ENCODE measurements at regions not wholly inside any gene's neighbourhood (a gene's known extent, or its start where the extent isn't known, plus 50 kb on each side); places are given as distances from the start of the nearest gene placed in this dataset.

DNA sequence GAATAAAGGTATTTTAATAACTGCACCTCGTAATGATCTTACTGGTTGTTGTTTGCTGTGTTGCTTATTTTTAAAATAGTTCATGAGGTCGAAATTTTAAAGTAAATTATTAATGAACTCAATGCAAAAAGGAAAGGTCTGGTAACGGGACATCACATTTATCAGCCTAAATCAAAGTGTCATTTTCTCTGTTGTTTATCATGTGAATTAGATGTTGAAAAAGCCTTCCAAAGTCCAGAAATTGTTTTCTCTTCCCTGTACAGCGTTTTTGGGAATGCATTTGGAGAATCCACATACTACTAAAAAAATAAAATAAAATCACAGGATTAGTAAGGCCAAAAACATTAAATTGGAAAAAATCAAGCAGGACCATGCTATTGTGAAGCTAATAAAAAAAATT, 339.2 kb upstream of the NECTIN3 start:
- DNase-seq = no peak

DNA sequence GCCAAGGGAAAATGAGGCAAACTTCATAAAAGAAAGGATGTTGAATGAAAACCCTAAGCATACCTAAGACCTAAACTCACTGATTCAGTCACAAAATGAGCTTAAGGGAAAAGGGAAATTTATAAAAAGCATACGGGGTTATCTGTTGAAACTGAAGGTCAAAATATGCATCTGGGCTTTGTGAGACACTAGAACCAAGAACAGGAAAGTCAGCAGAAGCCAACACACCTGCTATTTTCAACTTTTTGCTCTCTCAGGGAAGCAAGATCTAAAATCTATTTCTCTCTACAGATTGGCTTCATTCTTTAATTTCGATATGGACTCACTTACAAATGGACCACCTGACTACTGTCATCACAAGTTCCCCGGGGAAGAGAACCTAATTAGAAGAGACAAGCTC, 338.6 kb upstream of the NECTIN3 start:
- no peak for DNase-seq

GRCh38 chr3:110734524-110734923, 337.1 kb upstream of the NECTIN3 start:
- no peak for DNase-seq

- no peak for DNase-seq
Measured at GRCh38 chr3:110736332-110736731, 335.3 kb upstream of the NECTIN3 start.

DNA sequence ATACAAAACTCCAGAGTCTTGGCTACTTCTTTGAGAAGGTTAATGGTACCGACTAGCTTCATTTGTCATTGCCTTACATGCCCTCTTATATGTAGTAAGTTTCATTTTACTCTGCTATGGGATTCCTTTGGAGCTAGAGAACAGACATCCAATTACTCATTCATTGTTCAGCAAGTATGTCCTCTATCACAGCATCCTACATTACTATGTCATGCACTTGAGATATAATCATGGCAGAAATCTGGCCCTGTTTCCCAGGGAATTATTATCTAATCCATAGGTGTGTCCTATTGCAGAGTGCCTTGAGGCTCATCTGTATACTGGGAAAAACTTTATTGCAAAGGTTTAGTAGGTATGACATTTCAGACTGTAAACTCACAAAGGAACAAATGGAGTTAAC, 333.1 kb upstream of the NECTIN3 start:
- no peak for DNase-seq

DNA sequence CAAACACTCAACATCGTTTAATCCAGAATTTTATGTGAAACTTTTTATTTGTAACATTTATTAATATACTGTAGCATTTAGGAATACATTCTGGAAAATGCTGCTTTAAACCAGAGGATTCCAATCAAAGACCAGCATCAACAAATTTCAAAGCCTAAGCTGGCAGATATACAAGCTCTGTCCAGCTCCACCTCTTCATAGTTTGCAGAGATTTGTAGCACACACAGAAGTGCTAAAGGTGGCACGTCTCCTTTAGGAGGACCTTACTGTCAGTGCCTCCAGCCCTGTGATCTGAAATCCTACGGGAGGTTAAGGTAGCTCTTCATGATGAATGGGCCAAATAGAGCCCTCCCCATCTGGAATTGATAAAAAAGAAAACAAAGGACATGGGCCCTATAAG, 329.7 kb upstream of the NECTIN3 start:
- no peak for DNase-seq

GRCh38 chr3:110743202-110743601, 328.4 kb upstream of the NECTIN3 start:
- no peak for DNase-seq

GRCh38 chr3:110743984-110744383, 327.6 kb upstream of the NECTIN3 start:
- no peak for DNase-seq

- DNase-seq = no peak
Measured at GRCh38 chr3:110744723-110745122, 326.9 kb upstream of the NECTIN3 start.

DNA sequence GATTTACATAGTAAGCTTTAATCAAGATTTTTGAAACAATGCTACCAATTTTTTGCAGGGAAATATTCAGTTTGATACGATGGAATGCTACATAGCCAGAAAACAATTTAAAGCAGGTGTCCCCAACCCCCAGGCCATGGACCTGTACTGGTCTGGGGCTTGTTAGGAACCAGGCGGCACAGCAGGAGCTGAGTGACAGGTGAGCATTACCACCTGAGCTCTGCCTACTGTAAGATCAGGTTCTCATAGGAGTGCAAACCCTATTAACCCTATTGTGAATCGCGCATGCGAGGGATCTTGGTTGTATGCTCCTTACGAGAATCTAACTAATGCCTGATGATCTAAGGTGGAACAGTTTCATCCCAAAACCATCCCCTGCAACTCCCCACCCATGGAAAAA, 322.6 kb upstream of the NECTIN3 start:
- no peak for DNase-seq

GRCh38 chr3:110750201-110750600, 321.4 kb upstream of the NECTIN3 start:
- no peak for DNase-seq

GRCh38 chr3:110752307-110752706, 319.3 kb upstream of the NECTIN3 start:
- no peak for DNase-seq

- DNase-seq = no peak
Measured at GRCh38 chr3:110753516-110753915, 318.1 kb upstream of the NECTIN3 start.

DNA sequence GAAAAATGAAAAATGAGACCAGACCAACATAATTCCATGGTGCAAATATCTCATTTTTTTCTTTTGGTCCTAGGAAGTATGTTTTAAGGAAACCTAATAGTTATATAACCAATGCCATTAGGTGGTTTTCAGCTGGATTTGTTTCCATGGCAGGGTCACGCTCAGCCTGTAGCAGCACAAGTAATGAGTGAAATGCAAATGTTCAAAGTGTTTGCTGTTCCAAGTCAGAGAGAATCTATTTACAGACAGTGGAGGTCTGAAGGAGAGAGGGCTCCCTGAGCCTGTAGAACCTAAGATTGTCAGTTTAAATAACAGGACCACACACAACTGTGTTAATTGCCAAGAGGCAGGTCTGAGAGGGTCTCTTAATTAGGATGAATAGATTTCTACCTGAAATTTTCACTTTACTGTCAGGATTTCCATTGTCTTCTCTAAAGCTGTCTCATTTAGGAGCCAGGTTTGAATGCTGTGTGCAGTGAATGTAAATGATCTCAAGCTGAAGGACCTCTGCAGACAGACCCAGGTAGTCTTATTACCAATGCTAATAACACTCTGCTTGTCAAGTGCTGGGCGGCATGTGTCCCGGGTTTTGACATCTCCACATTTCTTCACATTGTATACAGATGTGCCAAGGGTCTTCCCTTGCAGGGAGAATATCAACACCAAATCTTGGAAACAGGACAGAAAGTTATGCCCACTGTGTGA, 317.3 kb upstream of the NECTIN3 start:
- DNase-seq = no peak

DNA sequence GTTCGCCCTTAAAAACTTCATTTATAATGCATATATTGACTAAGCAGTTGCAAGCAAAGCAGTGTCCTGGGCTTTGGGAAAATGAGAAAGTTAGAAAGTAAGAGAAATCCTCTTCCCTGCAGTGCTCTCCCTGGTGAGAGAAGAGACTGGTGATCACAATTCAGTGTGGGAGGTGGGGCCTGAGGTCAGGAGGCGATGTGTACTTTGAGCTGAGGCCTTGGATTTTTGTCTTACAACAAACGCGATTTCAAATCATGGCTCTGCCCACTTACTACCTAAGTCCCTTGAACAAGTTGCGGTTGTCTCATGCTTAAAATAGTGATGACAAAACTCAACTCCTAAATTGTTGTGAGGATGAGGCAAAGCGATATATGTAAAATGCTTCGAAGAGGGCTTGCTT, 316.3 kb upstream of the NECTIN3 start:
- DNase-seq = no peak

- DNase-seq = no peak
Measured at GRCh38 chr3:110756705-110757104, 314.9 kb upstream of the NECTIN3 start.

DNA sequence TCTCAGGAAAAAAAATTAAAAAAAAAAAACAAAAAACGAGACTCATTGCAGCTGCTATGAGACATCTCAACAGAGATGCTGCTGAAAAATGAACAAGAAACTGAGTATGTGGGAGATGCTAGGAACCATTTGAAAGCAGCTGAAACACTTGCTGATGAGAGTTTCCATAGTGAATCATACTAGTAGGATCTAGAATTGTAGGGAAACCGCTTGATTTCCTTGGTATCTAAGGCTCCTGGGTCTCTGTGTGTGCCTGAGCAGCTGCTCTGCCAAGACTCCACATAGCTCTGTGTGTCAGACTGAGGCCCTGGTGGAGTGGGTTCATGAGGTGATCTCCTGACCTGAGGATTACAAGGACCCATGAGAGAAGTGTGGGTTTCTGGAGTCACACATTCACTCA, 313.4 kb upstream of the NECTIN3 start:
- no peak for DNase-seq

DNA sequence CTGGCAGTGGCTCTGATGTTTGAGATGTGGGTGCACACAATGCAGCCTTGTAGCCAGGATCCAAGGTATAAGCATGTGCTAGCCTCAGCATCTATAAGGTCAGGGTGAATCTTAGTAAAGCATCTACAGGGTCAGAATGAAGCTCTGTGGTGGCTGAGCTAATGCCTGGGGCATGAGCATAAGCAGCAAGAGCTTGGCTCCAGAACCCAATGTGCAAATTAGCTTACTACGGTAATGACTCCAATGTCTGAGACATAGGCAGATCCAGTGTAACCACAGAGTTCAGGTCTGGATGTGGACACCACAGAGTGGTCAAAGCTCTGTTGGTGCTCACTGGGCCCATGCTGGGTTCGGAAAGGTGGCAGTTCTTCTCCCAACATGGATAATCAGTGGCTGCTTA, 304.5 kb upstream of the NECTIN3 start:
- no peak for DNase-seq

DNA sequence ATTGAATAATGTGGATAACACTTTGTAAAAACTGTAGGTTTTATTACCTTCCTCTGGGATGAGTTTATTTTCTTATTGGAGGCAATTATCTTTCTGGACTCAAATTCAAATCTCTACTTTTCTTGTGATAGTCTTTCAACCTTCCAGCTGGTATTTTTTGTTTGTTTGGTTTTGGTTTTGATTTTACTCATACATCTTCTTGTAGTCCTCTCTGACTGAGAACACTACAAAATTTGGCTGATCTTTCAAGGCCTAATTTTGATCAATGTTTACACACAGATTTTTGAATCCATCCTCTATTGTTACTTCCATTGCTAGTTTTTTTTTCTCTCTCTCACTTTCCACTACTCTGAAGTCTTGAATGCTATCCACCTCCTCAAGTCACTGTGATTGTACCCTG, 303.8 kb upstream of the NECTIN3 start:
- no peak for DNase-seq

DNA sequence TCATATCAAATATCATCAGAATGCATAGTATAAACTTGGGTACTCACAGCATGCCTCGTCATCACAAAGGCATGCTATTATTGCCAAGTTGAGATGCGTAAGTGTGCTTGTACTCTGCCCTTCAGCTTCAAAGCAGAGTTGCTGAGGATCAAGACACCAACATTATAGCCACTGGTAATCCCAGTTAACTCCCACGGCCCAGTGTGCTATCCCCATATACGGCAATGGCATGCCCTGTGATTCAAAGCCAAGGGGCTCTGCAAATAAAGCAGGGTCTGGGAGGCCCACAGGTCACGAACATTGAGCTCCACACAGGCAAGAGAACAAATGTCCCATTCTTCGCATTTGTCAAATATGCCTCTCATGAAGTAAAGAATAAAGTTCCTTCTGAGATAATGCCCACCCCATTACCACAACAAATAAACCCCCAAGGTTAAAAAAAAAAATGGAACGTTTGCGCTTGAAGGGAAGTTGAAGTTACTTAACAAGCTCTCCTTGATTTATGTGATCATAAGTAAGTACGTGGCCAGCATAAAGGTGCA, 298.1 kb upstream of the NECTIN3 start:
- DNase-seq = no peak

GRCh38 chr3:110774496-110775265, 296.9 kb upstream of the NECTIN3 start:
- no peak for DNase-seq

DNA sequence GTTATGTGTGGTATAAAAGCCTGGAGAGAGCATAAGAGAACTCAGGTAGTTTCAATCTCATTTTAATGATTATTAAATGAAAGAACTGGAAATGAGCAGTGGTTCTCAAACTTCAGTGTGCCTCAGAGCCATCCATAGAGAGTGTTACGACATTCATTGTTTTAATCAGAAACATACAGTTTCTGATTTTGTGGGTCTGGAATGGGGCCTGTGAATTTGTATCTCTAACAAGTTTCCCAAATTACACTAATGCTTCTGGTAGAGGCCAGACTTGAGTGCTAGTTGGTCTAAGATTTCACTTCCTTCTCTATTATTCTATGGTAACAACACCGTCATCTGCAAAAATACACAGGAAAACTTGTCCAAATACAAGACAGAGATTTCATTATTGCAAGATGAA, 292.0 kb upstream of the NECTIN3 start:
- DNase-seq = no peak

DNA sequence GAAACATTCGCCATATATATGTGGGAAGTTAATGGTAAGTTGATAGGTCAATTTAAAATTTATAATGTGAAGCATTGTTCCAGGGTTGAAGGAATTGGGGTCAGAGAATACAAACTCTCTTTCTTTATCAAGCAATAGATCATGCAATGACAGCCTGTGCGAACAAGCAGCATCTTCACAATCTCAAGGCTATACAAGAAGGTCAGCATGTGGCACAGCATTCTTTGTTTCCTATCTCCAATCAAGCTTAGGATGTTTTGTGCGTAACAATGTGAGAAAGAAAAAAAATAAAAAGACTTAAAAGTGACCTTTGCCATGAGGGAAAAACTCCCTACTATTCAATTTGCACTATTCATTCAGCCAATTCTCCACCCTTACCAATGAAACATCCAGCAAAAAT, 288.1 kb upstream of the NECTIN3 start:
- DNase-seq = no peak

DNA sequence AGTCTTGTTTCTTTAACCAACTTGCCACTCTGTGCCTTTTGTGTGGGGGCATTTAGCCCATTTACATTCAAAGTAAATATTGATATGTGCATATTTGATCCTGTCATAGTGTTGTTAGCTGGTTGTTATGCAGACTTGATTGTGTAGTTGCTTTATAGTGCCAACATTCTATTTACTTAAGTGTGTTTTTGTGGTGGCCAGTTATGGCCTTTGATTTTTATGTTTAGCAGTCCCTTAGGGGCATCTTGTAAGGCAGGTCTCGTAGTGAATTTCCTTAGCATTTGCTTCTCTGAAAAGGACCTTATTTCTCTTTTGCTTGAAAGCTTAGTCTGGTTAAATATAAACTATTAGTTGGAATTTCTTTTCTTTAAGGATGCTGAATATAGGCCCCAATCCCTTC, 282.8 kb upstream of the NECTIN3 start:
- no peak for DNase-seq

- DNase-seq = no peak
Measured at GRCh38 chr3:110789315-110789714, 282.3 kb upstream of the NECTIN3 start.

All from CD4-positive, alpha-beta T cell treated with Interleukin-12 subunit alpha and Interleukin-12 subunit beta, for 1 hour (primary cell).